IMR-90 (cell line): ENCODE measurements at regions not wholly inside any gene's neighbourhood (a gene's known extent, or its start where the extent isn't known, plus 50 kb on each side); places are given as distances from the start of the nearest gene placed in this dataset.

Source experiments
- ATAC-seq: fragments of 200-7000 bp; cut with Tn5 transposase; 2 replicates; pipeline ENCODE4 v1.9.1; 2020; ENCODE audit warnings: low read depth, mild to moderate bottlenecking, moderate library complexity
- BruUV-seq: library from RNA; stranded (reverse); fragments of 400-500 nt; replicated peaks from 2 replicates; lab custom pipeline; 2021; lab: Mats Ljungman, UMichigan
- CTCF ChIA-PET: fragments of 300-600 bp; formaldehyde crosslinking; extraction: SDS; loops from one replicate; lab custom pipeline; 2021; ENCODE audit warnings: antibody characterized with exemption; lab: Yijun Ruan, JAX
- POLR2A ChIA-PET: fragments of 300-600 bp; sonication (Branson Sonifier 250); formaldehyde crosslinking; loops from one replicate; lab custom pipeline; 2022; ENCODE audit warnings: antibody characterized with exemption; ENCODE audit not compliant: unreplicated experiment; lab: Charles Lee
- DNase-seq: peaks from one replicate; pipeline ENCODE4 v3.0.0; 2013
- H2AFZ ChIP-seq: replicated peaks from 2 replicates; pipeline ENCODE3; 2013; ENCODE audit warnings: low read length, mild to moderate bottlenecking; ENCODE audit not compliant: poor library complexity
- H2AK5ac ChIP-seq: 2 replicates; pipeline ENCODE4 v1.6.1; 2013; ENCODE audit warnings: low read depth, low read length, inconsistent platforms
- H2AK9ac ChIP-seq: replicated peaks from 2 replicates; pipeline ENCODE3; 2013; ENCODE audit warnings: mild to moderate bottlenecking, low read depth, low read length, moderate library complexity; ENCODE audit not compliant: poor library complexity
- H2BK120ac ChIP-seq: 2 replicates; pipeline ENCODE4 v1.6.1; 2013; ENCODE audit warnings: low read depth, low read length, inconsistent platforms
- H2BK15ac ChIP-seq: 3 replicates; pipeline ENCODE4 v1.6.1; 2013; ENCODE audit warnings: low read depth, low read length, inconsistent platforms
- H2BK20ac ChIP-seq: 2 replicates; pipeline ENCODE4 v1.6.1; 2013; ENCODE audit warnings: low read depth, mild to moderate bottlenecking, inconsistent platforms, low read length, moderate library complexity
- H2BK5ac ChIP-seq: 2 replicates; pipeline ENCODE4 v1.6.1; 2013; ENCODE audit warnings: mild to moderate bottlenecking, low read depth, low read length, inconsistent platforms; ENCODE audit not compliant: poor library complexity, severe bottlenecking
- H3K14ac ChIP-seq: replicated peaks from 2 replicates; pipeline ENCODE4 v1.6.1; 2013; ENCODE audit warnings: low read depth, low read length, inconsistent platforms
- H3K18ac ChIP-seq: 2 replicates; pipeline ENCODE4 v1.6.1; 2013; ENCODE audit warnings: low read depth, low read length, control low read depth
- H3K23ac ChIP-seq: 2 replicates; pipeline ENCODE4 v1.6.1; 2013; ENCODE audit warnings: low read depth, low read length, inconsistent platforms
- H3K27ac ChIP-seq: 2 replicates; pipeline ENCODE4 v1.5.1; 2013; ENCODE audit warnings: mild to moderate bottlenecking, control low read depth, low read length; ENCODE audit not compliant: insufficient read depth
- H3K27me3 ChIP-seq: 2 replicates; pipeline ENCODE4 v1.6.1; 2013; ENCODE audit warnings: low read length; ENCODE audit not compliant: control insufficient read depth, insufficient read depth
- H3K36me3 ChIP-seq: 2 replicates; pipeline ENCODE4 v1.6.1; 2013; ENCODE audit warnings: low read length, mixed read lengths; ENCODE audit not compliant: control insufficient read depth, insufficient read depth
- H3K4ac ChIP-seq: 2 replicates; pipeline ENCODE4 v1.6.1; 2013; ENCODE audit warnings: low read depth, low read length, inconsistent platforms
- H3K4me1 ChIP-seq: 2 replicates; pipeline ENCODE4 v1.6.1; 2013; ENCODE audit warnings: low read length, mixed read lengths; ENCODE audit not compliant: control insufficient read depth, insufficient read depth
- H3K4me2 ChIP-seq: 2 replicates; pipeline ENCODE4 v1.6.1; 2013; ENCODE audit warnings: low read depth, mild to moderate bottlenecking, control low read depth, low read length, moderate library complexity
- H3K4me3 ChIP-seq: 2 replicates; pipeline ENCODE4 v1.5.1; 2013; ENCODE audit warnings: low read depth, mild to moderate bottlenecking, control low read depth, low read length, moderate library complexity; ENCODE audit not compliant: insufficient read depth
- H3K56ac ChIP-seq: 2 replicates; pipeline ENCODE4 v1.6.1; 2013; ENCODE audit warnings: low read length, inconsistent platforms; ENCODE audit not compliant: insufficient read depth; ENCODE audit errors: extremely low read depth
- H3K79me1 ChIP-seq, 2 experiments: 2 replicates each; pipeline ENCODE4 v1.6.1; 2013; ENCODE audit warnings: low read length in 2 of 2, inconsistent platforms in 1 of 2, low read depth in 1 of 2
- H3K9ac ChIP-seq: 2 replicates; pipeline ENCODE4 v1.6.1; 2013; ENCODE audit warnings: low read depth, low read length, control low read depth
- H3K9me1 ChIP-seq: 2 replicates; pipeline ENCODE4 v1.6.1; 2013; ENCODE audit warnings: low read length, inconsistent platforms; ENCODE audit not compliant: insufficient read depth
- H3K9me3 ChIP-seq: 2 replicates; pipeline ENCODE4 v1.6.1; 2013; ENCODE audit warnings: low read length; ENCODE audit not compliant: control insufficient read depth, insufficient read depth
- H4K20me1 ChIP-seq: 2 replicates; pipeline ENCODE4 v1.6.1; 2013; ENCODE audit warnings: low read length, inconsistent platforms; ENCODE audit not compliant: insufficient read depth
- H4K5ac ChIP-seq: 2 replicates; pipeline ENCODE4 v1.6.1; 2013; ENCODE audit warnings: mild to moderate bottlenecking, low read depth, low read length, control low read depth
- H4K8ac ChIP-seq, 2 experiments: 2 replicates each; pipeline ENCODE4 v1.6.1; 2013; ENCODE audit warnings: low read depth in 2 of 2, low read length in 2 of 2, control low read depth in 1 of 2, inconsistent platforms in 1 of 2
- H4K91ac ChIP-seq: 2 replicates; pipeline ENCODE4 v1.6.1; 2013; ENCODE audit warnings: low read depth, low read length, inconsistent platforms; ENCODE audit not compliant: insufficient read depth
- BHLHE40 ChIP-seq: fragments of 150-350 bp; IDR thresholded peaks from 2 replicates; pipeline ENCODE4 v1.6.1; 2016; ENCODE audit warnings: mild to moderate bottlenecking, low read depth, low read length
- CEBPB ChIP-seq: IDR thresholded peaks from 2 replicates; pipeline ENCODE4 v1.6.1; 2012; ENCODE audit warnings: low read depth, low read length, improper control_type of control experiment
- MAZ ChIP-seq: IDR thresholded peaks from 2 replicates; pipeline ENCODE4 v1.6.1; 2012; ENCODE audit warnings: low read depth, mild to moderate bottlenecking, low read length, improper control_type of control experiment, moderate library complexity, borderline replicate concordance
- MXI1 ChIP-seq: IDR thresholded peaks from 2 replicates; pipeline ENCODE4 v1.6.1; 2012; ENCODE audit warnings: low read depth, mild to moderate bottlenecking, low read length, moderate library complexity, borderline replicate concordance
- NFE2L2 ChIP-seq: fragments of 150-350 bp; IDR thresholded peaks from 2 replicates; pipeline ENCODE4 v1.6.1; 2016; ENCODE audit warnings: low read depth, mild to moderate bottlenecking, low read length
- POLR2A ChIP-seq: IDR thresholded peaks from 2 replicates; pipeline ENCODE4 v1.6.1; 2012; ENCODE audit warnings: mild to moderate bottlenecking, low read depth, low read length
- SMC3 ChIP-seq: fragments of 150-350 bp; IDR thresholded peaks from 2 replicates; pipeline ENCODE4 v1.6.1; 2016; ENCODE audit warnings: low read depth, mild to moderate bottlenecking, antibody characterized with exemption, low read length, moderate library complexity
- WGBS, 2 experiments: methylation state at CpG; one replicate each; pipeline versions ENCODE4 v1.1.5 to v1.1.7; 2013; ENCODE audit warnings: missing lambda C conversion rate in 2 of 2; ENCODE audit not compliant: insufficient read length in 1 of 2; ENCODE audit errors: extremely low coverage in 2 of 2; 5-methylcytosine and 5-hydroxymethylcytosine counted together
- dilution Hi-C: fragments of 300-500 bp; cut with HindIII; formaldehyde crosslinking; loops from one replicate; pipeline ENCODE4 v1.14.3; 2018; ENCODE audit warnings: low sequenced_read_pairs; ENCODE audit not compliant: unreplicated experiment
- in situ Hi-C: fragments of 300-500 bp; cut with MboI; formaldehyde crosslinking; loops from 3 replicates; pipeline ENCODE4 v1.14.3; 2019; ENCODE audit warnings: low sequenced_read_pairs, inconsistent platforms, mixed read lengths
- intact Hi-C: fragments of 100-400 bp; cut with micrococcal nuclease; formaldehyde crosslinking; loops from 2 replicates; pipeline ENCODE4 v1.10.0; 2022
- TF ChIP-seq, protein P1 (sequence below): fragments of 150-350 bp; IDR thresholded peaks from 2 replicates; pipeline ENCODE4 v1.6.1; 2017; ENCODE audit warnings: mild to moderate bottlenecking, antibody characterized with exemption, low read length, low read depth

DNA sequence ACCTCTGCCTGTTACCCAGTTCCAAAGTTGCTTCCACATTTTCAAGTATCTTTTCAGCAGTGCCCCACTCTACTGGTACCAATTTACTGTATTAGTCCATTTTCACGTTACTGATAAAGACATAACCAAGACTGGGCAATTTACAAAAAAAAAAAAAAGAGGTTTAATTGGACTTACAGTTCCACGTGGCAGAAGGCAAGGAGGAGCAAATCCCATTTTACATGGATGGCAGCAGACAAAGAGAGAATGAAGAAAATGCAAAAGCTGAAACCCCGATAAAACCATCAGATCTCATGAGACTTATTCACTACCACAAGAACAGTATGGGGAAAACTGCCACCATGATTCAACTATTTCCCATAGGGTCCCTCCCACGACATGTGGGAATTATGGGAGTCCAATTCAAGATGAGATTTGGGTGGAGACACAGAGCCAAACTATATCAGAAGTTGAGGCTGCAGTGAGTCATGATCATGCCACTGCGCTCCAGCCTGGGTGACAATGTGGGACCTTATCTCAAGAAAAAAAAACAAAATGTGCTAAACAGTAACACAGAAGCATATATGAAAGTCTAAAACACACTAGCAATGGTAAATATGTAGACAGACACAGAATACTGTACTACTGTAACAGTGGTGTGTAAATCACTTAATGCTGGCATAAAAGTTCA, 190.3 kb upstream of the ZC3H12C start:
- Histone ChIP-seq H3K9ac (no peak overlapping the region), H3K4me3 (no peak overlapping the region), H3K79me1 (no peaks in the 10 kb centered on the region), H3K4ac (no peak overlapping the region), H4K91ac (no peak overlapping the region), H2BK5ac (no peak overlapping the region), H3K9me3 (no peaks in the 10 kb centered on the region; the same call in 1 of the 2 replicates), H3K27me3 (no peaks in the 10 kb centered on the region; the same call in 1 of the 2 replicates), H3K14ac (no peak overlapping the region), H3K18ac (no peak overlapping the region), H3K56ac (no peak overlapping the region), H4K20me1 (no peaks in the 10 kb centered on the region), H4K5ac (no peak overlapping the region), H3K23ac (no peak overlapping the region), H2AFZ (no peak overlapping the region), H2AK9ac (no peak overlapping the region), H3K4me1 (no peaks in the 10 kb centered on the region), H2BK15ac (no peak overlapping the region), H3K27ac (no peak overlapping the region), H3K36me3 (no peaks in the 10 kb centered on the region), H2BK20ac (no peak overlapping the region), H4K8ac (no peak overlapping the region), H3K4me2 (no peak overlapping the region), H2AK5ac (no peak overlapping the region), H2BK120ac (no peak overlapping the region), H3K9me1 (no peaks in the 10 kb centered on the region)
- dilution Hi-C loops (no loop called here), in situ Hi-C loops (no loop called here), intact Hi-C loops (no loop called here)
- BruUV-seq: no TSS peak
- WGBS, 2 experiments: no CpG with 5 or more reads among the region's 5 CpGs
- CTCF ChIA-PET: no interaction called here
- DNase-seq: no peak
- TF ChIP-seq, protein P1, sequence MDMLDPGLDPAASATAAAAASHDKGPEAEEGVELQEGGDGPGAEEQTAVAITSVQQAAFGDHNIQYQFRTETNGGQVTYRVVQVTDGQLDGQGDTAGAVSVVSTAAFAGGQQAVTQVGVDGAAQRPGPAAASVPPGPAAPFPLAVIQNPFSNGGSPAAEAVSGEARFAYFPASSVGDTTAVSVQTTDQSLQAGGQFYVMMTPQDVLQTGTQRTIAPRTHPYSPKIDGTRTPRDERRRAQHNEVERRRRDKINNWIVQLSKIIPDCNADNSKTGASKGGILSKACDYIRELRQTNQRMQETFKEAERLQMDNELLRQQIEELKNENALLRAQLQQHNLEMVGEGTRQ: no peak
- TF ChIP-seq MAZ (no peak), MXI1 (no peak), NFE2L2 (no peak), CEBPB (no peak), BHLHE40 (no peak), SMC3 (no peak), POLR2A (no peak)
- no peak for ATAC-seq
- POLR2A ChIA-PET: no interaction called here
